ENCODE measurements at regions not wholly inside any gene's neighbourhood (a gene's known extent, or its start where the extent isn't known, plus 50 kb on each side); places are given as distances from the start of the nearest gene placed in this dataset.

- TF ChIP-seq CTCF (IDR thresholded peaks at IDR 0.05) (no peak), TCF7L2 (IDR thresholded peaks at IDR 0.05; ENCODE audit: low read depth, low read length) (no peak), POLR2AphosphoS5 (IDR thresholded peaks at IDR 0.05; ENCODE audit: low read depth, low read length) (no peak)
Observed at GRCh38 chrX:115373308-115373707, 83.8 kb downstream of the LUZP4 start.
